ENCODE measurements at regions not wholly inside any gene's neighbourhood (a gene's known extent, or its start where the extent isn't known, plus 50 kb on each side); places are given as distances from the start of the nearest gene placed in this dataset.
A peak's percentile ranks its signal among the peaks of the same experiment; 100 is the strongest.
"Not testable (repeated sequence)": the region's sequence is repeated elsewhere in the genome, so short reads cannot be mapped to it uniquely, and the experiment has no call there.

DNA sequence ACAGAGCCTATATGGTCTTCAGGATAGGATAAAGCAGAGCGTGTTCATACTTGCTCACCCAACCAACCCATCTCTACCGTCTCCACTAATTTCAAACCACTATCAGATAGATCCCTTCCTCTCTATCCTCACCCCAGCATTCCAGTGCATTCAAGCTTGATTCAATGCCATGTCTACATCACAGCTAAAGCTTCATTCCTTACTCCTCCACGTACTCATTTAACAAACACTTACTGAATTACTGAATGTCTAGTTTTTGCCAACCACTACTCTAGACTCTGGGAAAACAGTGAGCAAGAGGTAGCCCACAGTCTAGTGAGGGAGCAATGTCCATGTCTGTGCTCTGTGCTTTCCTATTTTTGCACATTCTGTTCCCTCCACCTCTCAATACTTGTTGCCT, 163.5 kb upstream of the MSX2 start:
- Mint-ChIP-seq H3K27ac (no peak overlapping the region), H3K27me3 (ENCODE audit: insufficient read depth, low read depth) (peaks cover 7% of the 10 kb centered on the region), H3K4me3 (peak overlapping the region; percentile 2), H3K4me1 (peaks cover 22% of the 10 kb centered on the region), H3K9me3 (peaks cover 4% of the 10 kb centered on the region), H3K36me3 (no peaks in the 10 kb centered on the region)
- Histone ChIP-seq H3F3A (ENCODE audit: low read depth) (no peaks in the 10 kb centered on the region), H3K9ac (no peak overlapping the region), H3K79me2 (ENCODE audit: low read depth) (no peaks in the 10 kb centered on the region), H3K27ac (no peak overlapping the region), H3K27me3 (no peaks in the 10 kb centered on the region), H3K4me2 (no peak overlapping the region), H2AFZ (replicated peaks) (no peak overlapping the region), H3K9me3 (ENCODE audit: low read depth) (no peaks in the 10 kb centered on the region), H4K20me1 (ENCODE audit: low read depth) (no peaks in the 10 kb centered on the region), H3K36me3 (no peaks in the 10 kb centered on the region), H3K4me1 (no peaks in the 10 kb centered on the region), H3K4me3 (no peak overlapping the region)
- TF ChIP-seq EZH2 (IDR thresholded peaks at IDR 0.05): no peak
- TF ChIP-seq CTCF (IDR thresholded peaks at IDR 0.05): no peak
- TF ChIP-seq EZH2phosphoT487 (IDR thresholded peaks at IDR 0.05): no peak
- DNase-seq (ENCODE audit: low spot score): no peak

DNA sequence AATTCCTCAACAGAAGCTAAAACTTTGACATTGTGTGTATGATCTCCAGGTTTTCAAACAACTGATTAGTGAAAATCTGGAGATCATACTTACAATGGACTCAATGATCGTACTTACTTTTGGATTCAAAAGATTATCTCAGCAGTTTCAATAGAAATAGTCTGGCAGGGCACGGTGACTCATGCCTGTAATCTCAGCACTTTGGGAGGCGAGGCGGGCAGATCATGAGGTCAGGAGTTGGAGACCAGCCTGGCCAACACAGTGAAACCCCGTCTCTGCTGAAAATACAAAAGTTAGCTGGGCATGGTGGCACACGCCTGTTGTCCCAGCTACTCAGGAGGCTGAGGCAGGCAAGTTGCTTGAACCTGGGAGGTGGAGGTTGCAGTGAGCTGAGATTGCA, 161.3 kb upstream of the MSX2 start:
- not testable (repeated sequence) for H3K9me3 ChIP-seq (ENCODE audit: low read depth); H3K27me3 Mint-ChIP-seq (ENCODE audit: insufficient read depth, low read depth); DNase-seq (ENCODE audit: low spot score); H3K4me2 ChIP-seq; H3K4me3 ChIP-seq; H3K36me3 Mint-ChIP-seq; H3K4me3 Mint-ChIP-seq; H3K4me1 ChIP-seq; H3K79me2 ChIP-seq (ENCODE audit: low read depth); H3K27ac ChIP-seq; H3K27ac Mint-ChIP-seq; H4K20me1 ChIP-seq (ENCODE audit: low read depth); H2AFZ ChIP-seq (replicated peaks); H3F3A ChIP-seq (ENCODE audit: low read depth); H3K9me3 Mint-ChIP-seq; H3K27me3 ChIP-seq; H3K9ac ChIP-seq; H3K36me3 ChIP-seq
- peaks cover 22% of the 10 kb centered on the region for H3K4me1 Mint-ChIP-seq

DNA sequence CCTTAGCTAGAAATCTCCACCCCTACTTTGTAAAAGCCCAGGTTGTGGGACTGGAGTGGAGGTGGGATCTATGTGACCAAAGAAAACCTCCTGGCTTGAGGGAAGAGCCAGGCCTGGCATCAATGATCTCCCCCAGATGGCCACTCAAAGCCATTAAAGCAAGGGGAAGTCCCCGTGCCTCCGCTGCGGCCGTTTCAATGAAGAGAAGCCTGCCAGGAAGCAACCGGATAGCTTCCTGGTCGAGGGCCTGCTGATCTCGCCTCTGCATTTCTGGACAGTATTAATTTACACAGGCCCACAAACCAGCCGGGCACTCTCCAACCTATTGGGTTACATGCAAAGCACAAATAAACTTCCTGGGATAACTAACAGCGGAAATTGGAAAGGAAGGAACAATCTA, 160.5 kb upstream of the MSX2 start:
- Histone ChIP-seq H3K9me3 (ENCODE audit: low read depth) (no peaks in the 10 kb centered on the region), H4K20me1 (ENCODE audit: low read depth) (no peaks in the 10 kb centered on the region), H3K9ac (no peak overlapping the region), H3K79me2 (ENCODE audit: low read depth) (no peaks in the 10 kb centered on the region), H3F3A (ENCODE audit: low read depth) (no peaks in the 10 kb centered on the region), H3K4me1 (no peaks in the 10 kb centered on the region), H3K4me3 (no peak overlapping the region), H3K27me3 (no peaks in the 10 kb centered on the region), H2AFZ (replicated peaks) (no peak overlapping the region), H3K27ac (no peak overlapping the region), H3K36me3 (no peaks in the 10 kb centered on the region), H3K4me2 (no peak overlapping the region)
- Mint-ChIP-seq H3K36me3 (no peaks in the 10 kb centered on the region), H3K9me3 (peaks cover 4% of the 10 kb centered on the region), H3K4me3 (no peak overlapping the region), H3K27me3 (ENCODE audit: insufficient read depth, low read depth) (peaks cover 4% of the 10 kb centered on the region), H3K27ac (no peak overlapping the region), H3K4me1 (peaks cover 22% of the 10 kb centered on the region)
- TF ChIP-seq EZH2phosphoT487 (IDR thresholded peaks at IDR 0.05): no peak
- TF ChIP-seq CTCF (IDR thresholded peaks at IDR 0.05): no peak
- no peak for TF ChIP-seq EZH2 (IDR thresholded peaks at IDR 0.05)
- no peak for DNase-seq (ENCODE audit: low spot score)

GRCh38 chr5:174567506-174568141, 156.8 kb upstream of the MSX2 start:
- H3K9ac ChIP-seq: no peak overlapping the region
- H3K4me3 ChIP-seq: no peak overlapping the region
- no peaks in the 10 kb centered on the region for H3K9me3 ChIP-seq (ENCODE audit: low read depth)
- Mint-ChIP-seq H3K27ac (no peak overlapping the region), H3K27me3 (ENCODE audit: insufficient read depth, low read depth) (peaks cover 8% of the 10 kb centered on the region), H3K4me1 (peaks cover 35% of the 10 kb centered on the region), H3K36me3 (no peaks in the 10 kb centered on the region), H3K9me3 (peaks cover 2% of the 10 kb centered on the region), H3K4me3 (no peak overlapping the region)
- no peaks in the 10 kb centered on the region for H3K4me1 ChIP-seq
- no peak for DNase-seq (ENCODE audit: low spot score)
- H3K79me2 ChIP-seq (ENCODE audit: low read depth): no peaks in the 10 kb centered on the region
- no peak overlapping the region for H3K4me2 ChIP-seq
- H3F3A ChIP-seq (ENCODE audit: low read depth): no peaks in the 10 kb centered on the region
- H3K27ac ChIP-seq: no peak overlapping the region
- H3K36me3 ChIP-seq: no peaks in the 10 kb centered on the region
- H4K20me1 ChIP-seq (ENCODE audit: low read depth): no peaks in the 10 kb centered on the region
- TF ChIP-seq EZH2phosphoT487 (IDR thresholded peaks at IDR 0.05) (no peak), CTCF (IDR thresholded peaks at IDR 0.05) (no peak), EZH2 (IDR thresholded peaks at IDR 0.05) (no peak)
- no peak overlapping the region for H2AFZ ChIP-seq (replicated peaks)
- H3K27me3 ChIP-seq: no peaks in the 10 kb centered on the region

Measured in neural progenitor cell (in vitro differentiated cells).